Vagina (tissue), 2 donors: ENCODE measurements at regions not wholly inside any gene's neighbourhood (a gene's known extent, or its start where the extent isn't known, plus 50 kb on each side); places are given as distances from the start of the nearest gene placed in this dataset.

Source experiments
- CTCF ChIP-seq, 3 experiments: fragments of 450-650 bp in 2 of 3; fragments of 200-600 bp in 1 of 3; sonication (generic) in 1 of 3; IDR thresholded peaks; one replicate each; pipeline ENCODE4 v1.5.1; 2017 to 2019; ENCODE audit warnings: antibody characterized with exemption in 3 of 3, mild to moderate bottlenecking in 2 of 3, moderate library complexity in 2 of 3
- POLR2A ChIP-seq, 2 donors: fragments of 450-650 bp; IDR thresholded peaks; one replicate each; pipeline ENCODE4 v1.6.1; 2017; ENCODE audit warnings: antibody characterized with exemption in 2 of 2, mild to moderate bottlenecking in 2 of 2, moderate library complexity in 2 of 2

- no peak for TF ChIP-seq POLR2A (IDR thresholded peaks at IDR 0.05)
- no peak for TF ChIP-seq CTCF (IDR thresholded peaks at IDR 0.05)
These were observed 558.8 kb downstream of the KCNT2 start for GRCh38 chr1:196049407-196049806.
